ENCODE measurements at regions not wholly inside any gene's neighbourhood (a gene's known extent, or its start where the extent isn't known, plus 50 kb on each side); places are given as distances from the start of the nearest gene placed in this dataset.
"Not testable (repeated sequence)": the region's sequence is repeated elsewhere in the genome, so short reads cannot be mapped to it uniquely, and the experiment has no call there.

DNA sequence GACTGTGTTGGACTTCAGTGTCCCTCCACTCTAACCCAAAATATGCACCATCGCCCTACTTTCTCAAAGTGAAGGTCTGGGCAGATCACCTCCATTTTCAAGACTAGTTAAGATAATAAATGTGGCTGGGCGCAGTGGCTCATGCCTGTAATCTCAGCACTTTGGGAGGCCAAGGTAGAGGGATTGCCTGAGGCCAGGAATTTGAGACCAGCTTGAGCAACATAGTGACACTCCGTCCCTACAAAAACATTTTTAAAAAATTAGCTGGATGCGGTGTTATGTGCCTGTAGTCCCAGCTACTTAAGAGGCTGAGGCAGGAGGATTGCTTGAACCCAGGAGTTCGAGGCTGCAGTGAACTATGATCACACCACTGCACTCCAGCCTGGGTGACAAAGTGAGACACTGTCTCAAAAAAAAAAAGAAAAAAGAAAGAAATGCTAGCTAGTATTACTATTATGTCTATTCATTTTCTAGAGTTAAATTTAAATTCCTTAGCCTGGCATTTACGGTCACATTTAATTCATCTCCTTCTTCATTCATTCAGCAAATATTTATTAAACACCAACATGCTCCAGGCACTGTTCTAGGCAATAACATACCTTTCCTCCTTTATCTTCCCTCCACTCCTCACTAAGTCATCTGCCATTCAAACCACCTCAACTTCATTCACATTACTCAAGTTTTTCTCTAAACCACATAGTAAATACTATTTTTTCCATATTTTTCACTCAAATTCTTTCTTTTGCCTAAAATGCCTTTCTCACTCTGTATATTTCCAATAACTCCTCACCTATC is 96.1 kb upstream of the XYLT1 start:
- no peak for DNase-seq (ENCODE audit: low read depth in 3 of 3, low spot score in 2 of 3)

DNA sequence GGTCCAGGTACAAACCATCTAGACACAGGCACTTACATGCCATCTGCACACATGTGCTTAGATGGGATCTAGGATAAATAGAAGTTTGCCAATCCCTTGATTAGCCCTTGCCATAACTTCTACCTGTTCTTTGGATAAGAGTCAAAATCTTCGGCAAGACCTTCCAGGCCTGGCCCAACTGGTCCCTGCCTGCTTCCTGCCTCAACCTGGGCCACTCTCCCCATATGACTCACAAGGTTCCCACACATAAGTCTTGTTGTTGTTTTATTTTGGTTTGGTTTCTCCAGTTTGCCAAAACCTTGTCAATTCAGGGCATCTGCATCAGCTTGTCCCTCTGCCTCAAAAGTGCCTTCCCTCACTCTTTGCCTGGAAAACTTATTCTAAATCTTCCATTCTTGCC is 95.3 kb upstream of the XYLT1 start:
- no peak for DNase-seq (ENCODE audit: low read depth in 3 of 3, low spot score in 2 of 3)

DNA sequence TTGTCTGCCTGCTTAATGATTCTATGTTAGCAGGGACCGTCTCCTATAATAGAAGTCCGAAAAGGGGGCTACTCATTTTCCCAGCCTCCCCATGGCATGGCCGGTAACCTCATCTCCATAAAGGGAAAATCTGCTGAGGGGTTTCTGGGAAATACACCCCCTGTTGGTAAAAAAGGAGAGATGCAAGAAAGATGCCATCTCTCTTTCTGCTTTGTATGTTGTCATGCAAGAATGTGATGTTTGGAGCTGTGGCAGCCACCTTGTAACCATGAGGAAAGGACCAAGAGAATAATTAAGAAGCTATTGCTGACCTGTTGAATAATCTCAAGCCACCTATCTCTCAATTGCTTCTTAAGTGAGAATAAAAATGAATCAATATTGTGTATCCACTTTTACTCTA is 94.8 kb upstream of the XYLT1 start:
- DNase-seq (ENCODE audit: low read depth in 3 of 3, low spot score in 2 of 3), result no peak

DNA sequence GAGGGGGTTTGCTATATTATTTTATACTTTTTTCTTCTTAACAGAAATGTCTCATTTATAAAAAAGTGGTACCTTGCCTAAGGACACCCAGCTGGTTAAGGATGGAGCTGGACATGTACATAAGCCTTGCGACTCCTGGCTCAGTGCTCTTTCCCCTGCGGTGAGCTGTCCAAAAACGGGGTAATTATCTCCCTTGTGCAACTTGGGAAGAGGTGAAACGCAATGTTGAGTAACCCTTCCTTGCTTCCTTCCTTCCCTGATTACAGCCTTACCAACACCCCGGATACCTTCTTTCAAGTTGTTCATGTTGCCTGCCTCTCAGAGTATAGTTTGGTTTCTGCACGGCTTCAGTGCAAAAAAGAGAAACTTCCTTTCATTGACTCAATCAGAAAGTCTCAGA is 94.1 kb upstream of the XYLT1 start:
- DNase-seq (ENCODE audit: low read depth in 3 of 3, low spot score in 2 of 3), result no peak

DNA sequence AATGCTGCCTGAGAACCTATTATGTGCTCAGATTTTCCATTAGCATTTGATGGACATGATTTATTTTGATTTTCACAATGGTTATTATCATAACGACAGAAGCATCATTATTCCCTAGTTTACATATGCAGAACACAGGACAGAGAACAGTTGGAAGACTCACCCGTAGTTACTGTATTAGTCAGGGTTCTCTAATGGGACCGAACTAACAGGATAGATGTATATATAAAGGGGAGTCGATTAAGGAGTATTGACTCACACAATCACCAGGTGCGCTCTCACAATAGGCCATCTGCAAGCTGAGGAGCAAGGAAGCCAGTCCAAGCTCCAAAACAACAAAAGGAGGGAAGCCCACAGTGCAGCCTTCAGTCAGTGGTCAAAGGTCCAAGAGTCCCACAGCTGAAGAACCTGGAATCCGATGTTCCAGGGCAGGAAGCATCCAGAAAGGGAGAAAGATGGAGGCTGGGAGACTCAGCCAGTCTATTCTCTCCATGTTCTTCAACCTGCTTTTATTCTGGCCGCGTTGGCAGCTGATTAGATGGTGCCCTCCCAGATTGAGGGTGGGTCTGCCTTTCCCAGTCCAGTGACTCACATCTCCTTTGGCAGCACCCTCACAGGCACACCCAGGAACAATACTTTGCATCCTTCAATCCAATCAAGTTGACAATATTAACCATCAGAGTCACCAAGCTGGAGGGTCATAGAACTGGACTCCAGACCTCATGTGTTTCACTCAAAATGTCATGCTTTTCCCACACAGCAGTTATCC is 92.7 kb upstream of the XYLT1 start:
- DNase-seq (ENCODE audit: low read depth in 3 of 3, low spot score in 2 of 3), result no peak

DNA sequence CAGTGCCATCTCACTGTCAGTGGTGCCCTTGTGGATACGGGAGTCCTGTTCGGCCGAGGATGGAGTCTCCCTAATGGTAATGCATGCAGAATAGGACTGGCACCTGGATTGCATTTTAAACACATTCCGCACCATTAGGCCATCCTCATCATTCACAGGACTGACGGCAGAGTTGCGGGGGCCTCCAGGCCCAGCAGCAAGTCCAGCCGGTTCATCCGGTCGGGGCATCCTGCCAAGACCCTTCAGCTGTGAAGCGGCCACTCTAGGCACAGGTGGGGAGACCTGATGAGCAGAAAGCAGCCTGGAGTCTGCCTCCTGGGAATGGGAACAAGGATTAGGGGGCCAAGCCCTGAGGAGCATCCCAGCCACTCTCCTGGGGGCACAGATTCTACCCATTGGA is 90.3 kb upstream of the XYLT1 start:
- no peak for DNase-seq (ENCODE audit: low read depth in 3 of 3, low spot score in 2 of 3)

DNA sequence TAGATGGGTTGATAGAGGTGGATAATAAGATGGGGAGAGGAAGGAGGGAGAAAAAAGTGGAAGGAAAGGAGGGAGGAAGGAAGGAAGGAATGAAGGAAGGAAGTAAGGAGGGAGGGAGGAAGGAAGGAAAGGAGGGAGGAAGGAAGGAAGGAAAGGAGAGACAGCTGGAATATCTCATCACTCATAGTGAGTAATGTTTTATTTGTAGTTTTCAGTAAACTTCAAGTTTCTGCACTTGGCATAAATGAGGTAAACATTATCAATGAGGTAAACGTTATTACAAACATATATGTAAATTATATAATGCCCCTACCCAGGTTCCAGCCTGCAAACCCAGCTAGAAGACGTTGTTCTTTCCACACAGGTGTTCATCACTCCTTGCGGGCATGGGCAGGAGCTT is 89.8 kb upstream of the XYLT1 start:
- no peak for DNase-seq (ENCODE audit: low read depth in 3 of 3, low spot score in 2 of 3)

DNA sequence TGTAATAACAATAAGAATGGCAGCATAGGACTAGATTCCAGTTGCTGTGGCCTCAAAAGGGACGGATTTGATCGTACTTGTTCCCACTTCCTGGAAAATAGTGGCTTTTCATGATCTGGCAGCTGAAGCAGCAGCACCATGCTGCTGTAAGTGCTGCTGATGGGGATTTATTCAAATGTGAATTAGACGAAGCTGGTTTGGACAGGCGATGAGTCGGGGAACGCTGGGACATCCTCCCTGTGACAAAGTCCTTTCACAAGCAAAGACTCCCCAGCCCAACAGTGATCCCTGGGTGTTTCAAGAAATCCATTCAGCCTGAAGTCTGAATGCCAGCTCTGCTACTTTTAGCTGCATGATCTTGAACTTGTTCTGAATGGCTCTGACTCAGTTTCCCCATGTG is 88.6 kb upstream of the XYLT1 start:
- no peak for DNase-seq (ENCODE audit: low read depth in 3 of 3, low spot score in 2 of 3)

DNA sequence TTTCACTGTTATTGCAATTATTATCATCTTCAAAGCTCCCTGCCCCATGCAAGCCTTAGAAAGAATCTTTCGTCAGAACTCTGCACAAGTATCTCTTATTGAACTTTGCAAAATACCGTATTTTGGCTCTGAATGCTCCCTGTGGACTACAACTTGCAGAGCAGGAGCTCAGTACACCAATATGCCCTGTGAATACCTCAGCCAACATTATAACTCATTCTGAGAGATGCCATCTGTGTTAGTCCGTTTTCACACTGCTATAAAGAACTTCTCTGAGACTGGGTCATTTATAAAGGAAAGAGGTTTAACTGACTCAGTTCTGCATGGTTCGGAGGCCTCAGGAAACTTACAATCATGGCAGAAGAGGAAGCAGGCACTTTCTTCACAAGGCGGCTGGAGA is 87.2 kb upstream of the XYLT1 start:
- no peak for DNase-seq (ENCODE audit: low read depth in 3 of 3, low spot score in 2 of 3)

DNA sequence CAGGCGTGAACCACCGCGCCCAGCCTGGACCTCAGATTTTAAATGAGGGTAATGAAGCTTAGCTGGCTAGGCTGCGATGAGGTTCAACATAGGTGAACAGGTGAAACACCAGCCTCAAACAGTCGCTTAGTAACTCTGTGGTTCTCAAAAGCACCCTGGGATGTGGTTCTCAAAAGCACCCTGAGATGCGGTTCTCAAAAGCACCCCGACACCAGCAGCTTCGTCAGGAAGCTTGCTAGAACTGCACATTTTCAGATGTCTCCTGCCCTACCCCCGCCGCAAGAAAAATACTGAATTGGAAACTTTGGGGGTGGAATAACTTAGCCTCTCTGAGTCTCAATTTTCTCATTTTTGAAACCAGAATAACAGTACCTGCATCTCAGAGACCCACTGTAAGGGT is 86.7 kb upstream of the XYLT1 start:
- no peak for DNase-seq (ENCODE audit: low read depth in 3 of 3, low spot score in 2 of 3)

DNA sequence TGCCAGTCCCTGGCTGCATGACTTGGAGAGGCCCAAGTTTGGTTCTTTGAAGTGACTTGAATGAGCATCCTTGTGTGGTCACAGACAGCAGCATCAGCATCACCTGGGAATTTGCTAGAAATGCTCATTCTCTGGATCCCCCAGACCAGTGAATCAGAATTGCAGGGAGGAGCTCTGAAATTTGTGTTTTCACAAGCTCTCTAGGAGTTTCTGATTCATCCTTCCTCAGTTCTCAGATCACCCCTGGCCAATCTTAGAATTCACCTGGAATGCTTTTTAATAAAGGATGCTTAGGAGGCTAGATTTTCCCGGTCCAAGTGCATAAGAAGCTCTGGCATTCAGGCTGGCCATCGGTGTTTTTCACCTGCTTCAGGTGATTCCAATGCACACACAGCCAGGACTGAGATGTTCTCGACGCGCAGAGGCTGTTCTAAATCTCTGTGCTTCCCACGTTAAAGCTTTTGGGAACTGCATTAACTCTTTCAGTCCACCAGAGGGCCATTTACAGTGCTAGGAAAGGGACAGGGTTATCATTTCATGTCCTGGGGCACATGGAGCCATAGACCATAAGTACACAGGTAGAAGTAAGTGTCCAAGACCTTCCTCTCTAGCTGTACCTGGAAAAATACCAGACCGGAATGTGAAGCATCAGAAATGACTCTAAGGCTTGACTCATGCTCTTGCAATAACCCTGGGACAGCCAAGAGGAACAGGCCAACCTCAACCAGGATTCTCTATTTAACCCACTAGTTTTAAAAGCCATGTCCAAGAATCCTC is 85.7 kb upstream of the XYLT1 start:
- DNase-seq (ENCODE audit: low read depth in 3 of 3, low spot score in 2 of 3), result no peak

DNA sequence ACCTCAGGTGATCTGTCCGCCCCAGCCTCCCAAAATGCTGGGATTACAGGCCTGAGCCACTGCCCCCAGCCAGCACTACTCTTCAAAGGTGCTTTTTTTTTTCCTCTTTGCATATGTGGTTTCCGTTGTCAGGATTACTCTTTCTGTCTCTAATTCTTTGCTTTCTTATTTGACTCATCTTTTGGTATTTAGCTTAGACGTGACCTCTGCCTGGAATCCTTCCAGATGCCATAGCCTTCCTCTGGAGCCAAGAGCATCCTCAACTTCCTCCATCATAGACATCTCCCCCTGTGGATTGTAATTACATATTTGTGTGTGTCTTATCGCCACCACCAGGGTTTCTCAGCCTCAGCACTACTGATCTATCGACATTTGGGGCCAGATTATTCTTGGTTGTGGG is 84.4 kb upstream of the XYLT1 start:
- DNase-seq (ENCODE audit: low read depth in 3 of 3, low spot score in 2 of 3), result no peak

DNA sequence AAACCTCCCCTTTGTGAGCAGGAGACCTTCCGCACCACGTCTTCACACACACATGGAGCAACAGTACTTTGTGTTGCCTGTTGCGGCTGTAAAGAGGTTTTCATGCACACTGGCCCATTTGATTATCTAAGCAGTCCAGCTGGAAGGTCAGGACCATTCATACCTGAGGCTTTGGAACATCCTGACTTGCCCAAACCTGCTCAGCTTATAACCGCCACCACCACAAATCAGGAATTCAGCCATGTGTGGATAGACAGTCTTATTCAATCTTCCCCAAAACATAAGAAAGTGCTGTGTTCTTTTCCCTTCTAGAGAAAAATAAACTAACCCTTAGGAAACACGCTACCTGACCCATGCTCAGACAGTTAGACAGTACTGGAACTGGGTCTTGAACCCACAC is 81.6 kb upstream of the XYLT1 start:
- no peak for DNase-seq (ENCODE audit: low read depth in 3 of 3, low spot score in 2 of 3)

DNA sequence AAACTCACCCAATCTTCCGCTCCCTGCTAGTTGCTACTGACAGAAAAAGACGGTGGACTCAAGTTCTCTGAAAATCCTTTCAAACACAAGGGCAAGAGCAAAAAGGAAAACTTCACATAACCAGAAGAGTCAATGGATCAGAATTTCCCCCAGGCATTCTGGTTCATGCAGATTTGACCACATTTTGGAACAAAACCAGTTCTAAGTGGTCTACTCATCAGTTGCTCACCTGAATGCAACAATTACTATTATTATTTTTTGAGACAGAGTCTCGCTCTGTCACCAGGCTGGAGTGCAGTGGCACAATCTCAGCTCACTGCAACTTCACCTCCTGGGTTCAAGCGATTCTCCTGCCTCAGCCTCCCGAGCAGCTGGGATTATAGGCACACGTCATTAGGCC is 80.9 kb upstream of the XYLT1 start:
- not testable (repeated sequence) for DNase-seq (ENCODE audit: low read depth in 3 of 3, low spot score in 2 of 3)

DNA sequence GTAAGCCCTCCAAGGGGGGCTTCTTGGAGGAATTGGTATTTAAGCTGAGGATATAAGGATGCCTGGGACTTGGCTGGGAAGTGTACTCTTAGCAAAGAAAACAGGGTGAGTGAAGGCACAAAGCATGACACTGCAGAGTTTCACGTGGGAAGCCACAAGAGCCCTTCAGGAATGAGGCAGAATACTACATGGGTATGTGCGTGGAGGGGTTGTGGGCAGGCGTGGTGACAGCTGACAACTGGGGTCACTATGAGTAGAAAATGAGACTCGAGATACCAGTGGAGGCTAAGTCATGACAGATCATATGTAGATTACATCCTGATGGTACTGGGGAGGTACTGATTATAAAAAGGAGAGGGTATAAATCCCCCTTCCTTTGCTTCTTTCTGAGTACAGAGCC is 78.1 kb upstream of the XYLT1 start:
- no peak for DNase-seq (ENCODE audit: low read depth in 3 of 3, low spot score in 2 of 3)

DNA sequence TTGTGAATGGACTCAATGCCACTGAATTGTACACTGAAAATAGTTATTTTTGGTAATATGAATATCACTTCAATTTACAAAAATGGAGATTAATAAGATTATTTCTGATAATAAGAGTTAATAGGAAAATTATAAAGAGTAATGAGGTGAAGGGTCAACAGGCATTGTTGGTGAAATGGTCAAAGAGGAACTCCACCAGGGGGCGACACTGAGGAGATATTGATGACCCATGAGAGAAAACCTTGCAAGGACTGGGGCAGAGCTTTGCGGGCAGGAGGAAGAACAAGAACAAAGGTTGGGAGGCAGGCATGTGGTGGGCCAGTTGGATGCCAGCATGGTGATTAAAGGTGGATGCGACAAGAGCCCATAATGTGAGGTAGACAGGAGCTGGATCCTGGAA is 74.0 kb upstream of the XYLT1 start:
- DNase-seq (ENCODE audit: low read depth in 3 of 3, low spot score in 2 of 3), result no peak

DNA sequence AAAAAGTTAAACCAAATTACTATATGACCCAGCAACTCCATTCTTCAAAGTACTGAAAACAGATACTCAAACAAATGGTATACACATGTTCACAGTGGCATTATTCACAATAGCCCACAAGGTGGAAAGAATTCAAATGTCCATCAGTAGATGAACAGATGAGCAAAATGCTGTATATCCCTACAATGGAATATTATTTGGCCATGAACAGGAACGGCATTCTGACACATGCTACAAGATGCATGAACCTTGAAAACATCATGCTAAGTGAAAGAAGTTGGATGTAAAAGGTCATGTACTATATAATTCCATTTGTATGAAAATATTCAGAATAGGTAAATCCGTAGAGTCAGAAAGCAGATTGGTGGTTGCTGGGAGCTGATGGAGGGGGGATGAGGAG is 73.5 kb upstream of the XYLT1 start:
- no peak for DNase-seq (ENCODE audit: low read depth in 3 of 3, low spot score in 2 of 3)

DNA sequence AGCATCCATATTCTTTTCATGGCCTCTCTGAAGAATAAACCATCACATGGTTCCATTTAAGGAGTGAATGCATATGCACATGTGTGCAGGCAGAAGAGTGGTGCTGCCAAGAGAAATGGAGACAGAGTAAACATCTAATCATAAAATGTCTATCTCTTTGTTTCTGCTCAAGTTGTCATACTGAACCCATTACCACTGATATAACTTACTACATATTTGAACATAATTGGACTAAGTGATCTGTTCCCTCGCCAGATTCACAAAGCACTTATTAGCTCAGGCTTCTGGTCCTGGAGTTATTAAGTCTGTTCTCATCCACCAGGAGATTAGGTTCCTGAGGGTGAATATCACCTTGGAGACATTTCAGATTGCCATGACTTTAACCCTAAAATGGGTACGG is 72.3 kb upstream of the XYLT1 start:
- DNase-seq (ENCODE audit: low read depth in 3 of 3, low spot score in 2 of 3), result no peak

DNA sequence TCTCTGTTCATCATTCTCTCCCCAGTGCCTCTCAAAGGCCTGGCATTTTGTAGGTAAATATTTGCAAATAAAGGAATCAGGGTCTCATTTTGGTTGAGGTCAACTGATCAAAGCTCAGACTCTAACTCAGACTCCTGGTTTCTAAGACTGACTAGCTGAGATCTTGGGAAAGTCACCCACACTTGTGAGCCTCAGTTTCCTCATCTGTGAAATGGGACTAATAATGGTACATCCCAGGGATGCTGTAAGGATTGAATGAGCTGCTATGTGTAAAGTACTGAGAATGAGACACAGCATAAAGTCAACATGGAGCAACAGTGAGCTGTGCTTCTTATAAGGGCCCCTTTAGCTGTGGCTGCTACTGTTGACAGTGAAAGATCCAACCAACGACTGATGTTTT is 70.6 kb upstream of the XYLT1 start:
- DNase-seq (ENCODE audit: low read depth in 3 of 3, low spot score in 2 of 3), result no peak

DNA sequence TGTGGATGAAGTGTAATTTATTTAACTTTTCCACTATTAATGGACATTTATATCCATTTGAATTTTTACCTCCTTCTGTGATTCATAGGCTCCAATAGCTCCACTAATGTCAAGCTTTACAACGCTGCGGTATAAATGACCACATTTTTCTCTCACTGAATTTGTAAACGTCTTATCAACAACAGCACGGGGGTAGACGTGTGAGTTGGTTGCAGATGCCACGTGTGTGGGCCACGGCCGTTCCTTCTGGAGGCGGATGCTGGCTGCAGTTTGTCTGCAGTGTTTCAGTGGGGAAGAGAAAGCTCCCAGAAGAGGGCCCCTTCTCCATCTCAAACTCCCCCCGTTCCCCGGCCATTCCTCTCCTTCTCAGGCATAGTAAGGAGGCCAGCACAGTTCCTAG is 68.2 kb upstream of the XYLT1 start:
- DNase-seq (ENCODE audit: low read depth in 3 of 3, low spot score in 2 of 3), result no peak

DNA sequence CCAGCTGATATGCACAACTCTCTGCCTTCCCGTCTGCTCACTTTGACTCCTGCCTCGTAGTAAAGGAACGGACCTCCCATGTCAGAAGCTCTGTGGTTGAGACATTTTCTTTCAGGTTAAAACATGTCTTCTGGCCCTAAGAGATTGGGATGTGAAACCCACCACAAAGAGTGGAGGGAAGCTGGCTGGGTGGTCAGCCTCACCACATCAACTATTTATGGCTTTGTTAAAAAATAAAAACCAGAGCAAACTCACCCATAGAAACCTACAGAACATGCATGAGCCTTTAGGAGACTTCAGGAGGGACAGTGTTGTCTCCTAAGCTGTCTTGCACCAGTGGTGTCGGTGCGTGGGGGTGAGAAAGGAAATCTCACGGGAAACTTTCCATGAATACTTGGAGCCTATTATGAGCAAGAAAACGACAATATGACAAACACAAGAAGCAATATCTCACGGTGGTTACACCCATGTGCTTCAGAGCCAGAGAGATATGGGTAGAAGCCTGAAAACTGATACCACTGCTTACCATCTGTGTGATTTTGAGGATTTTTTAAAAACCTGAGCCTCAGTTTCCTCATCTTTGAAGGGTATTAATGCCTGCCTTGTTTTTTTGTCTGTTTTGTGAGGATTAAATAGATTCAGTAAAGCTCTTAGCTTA is 61.7 kb upstream of the XYLT1 start:
- no peak for DNase-seq (ENCODE audit: low read depth in 3 of 3, low spot score in 2 of 3)
